Endothelial cell of umbilical vein (primary cell): ENCODE measurements at regions not wholly inside any gene's neighbourhood (a gene's known extent, or its start where the extent isn't known, plus 50 kb on each side); places are given as distances from the start of the nearest gene placed in this dataset.

ENCODE experiments used
- CTCF ChIP-seq, 2 donors: IDR thresholded peaks; 1 replicate in 1 of 2; 2 replicates in 1 of 2; pipeline ENCODE4 v1.5.1; 2011; ENCODE audit warnings: low read length in 2 of 2, mild to moderate bottlenecking in 2 of 2, moderate library complexity in 2 of 2, control low read depth in 1 of 2, inconsistent platforms in 1 of 2, low read depth in 1 of 2; ENCODE audit not compliant: insufficient read depth in 1 of 2; ENCODE audit errors: extremely low read depth in 1 of 2
- EZH2 ChIP-seq: IDR thresholded peaks from 2 replicates; pipeline ENCODE4 v1.6.1; 2012; ENCODE audit warnings: borderline replicate concordance, low read depth, mild to moderate bottlenecking, moderate library complexity, low read length, inconsistent platforms; ENCODE audit not compliant: severe bottlenecking
- FOS ChIP-seq: IDR thresholded peaks from 2 replicates; pipeline ENCODE4 v1.6.1; 2011; ENCODE audit warnings: mild to moderate bottlenecking, low read length, moderate library complexity, borderline replicate concordance; ENCODE audit not compliant: insufficient read depth
- GATA2 ChIP-seq: IDR thresholded peaks from 2 replicates; pipeline ENCODE4 v1.7.0; 2011; ENCODE audit warnings: low read depth, mild to moderate bottlenecking, moderate library complexity, mixed read lengths, low read length; ENCODE audit not compliant: insufficient read length, insufficient read depth
- JUN ChIP-seq: IDR thresholded peaks from 2 replicates; pipeline ENCODE4 v1.6.1; 2011; ENCODE audit warnings: borderline replicate concordance, low read depth; ENCODE audit not compliant: insufficient read length, insufficient read depth
- MAX ChIP-seq: IDR thresholded peaks from 2 replicates; pipeline ENCODE4 v1.6.1; 2011; ENCODE audit not compliant: insufficient read depth, insufficient read length
- MYC ChIP-seq: IDR thresholded peaks from one replicate; pipeline ENCODE4 v1.6.1; 2011; ENCODE audit warnings: mild to moderate bottlenecking, low read depth, low read length
- POLR2A ChIP-seq: IDR thresholded peaks from 2 replicates; pipeline ENCODE4 v1.6.1; 2012; ENCODE audit warnings: low read depth, mild to moderate bottlenecking, control low read depth, low read length
- POLR2AphosphoS5 ChIP-seq: IDR thresholded peaks from 2 replicates; pipeline ENCODE4 v1.6.1; 2012; ENCODE audit warnings: low read depth, mild to moderate bottlenecking, control low read depth, low read length, moderate library complexity; ENCODE audit not compliant: insufficient read depth

- TF ChIP-seq CTCF (IDR thresholded peaks at IDR 0.05; ENCODE audit: extremely low read depth in 1 of 2, insufficient read depth in 1 of 2, low read depth in 1 of 2, low read length in 2 of 2), result no peak
- TF ChIP-seq EZH2, result no peak
- TF ChIP-seq POLR2AphosphoS5, result no peak
- TF ChIP-seq JUN, result no peak
- TF ChIP-seq POLR2A, result no peak
- no peak for TF ChIP-seq GATA2
- no peak for TF ChIP-seq MYC
- no peak for TF ChIP-seq FOS
- no peak for TF ChIP-seq MAX
Observed at GRCh38 chrX:82081027-82081426, 879.1 kb downstream of the SH3BGRL start.
